Eye (tissue), 1 donor: ENCODE measurements at regions not wholly inside any gene's neighbourhood (a gene's known extent, or its start where the extent isn't known, plus 50 kb on each side); places are given as distances from the start of the nearest gene placed in this dataset.

ENCODE experiments used
- DNase-seq: peaks from one replicate; pipeline ENCODE4 v3.0.0-alpha.2; 2015

GRCh38 chr10:20963721-20964595, 66.8 kb upstream of the NEBL start:
- no peak for DNase-seq

- peak; percentile 27 for DNase-seq
These were observed 65.9 kb upstream of the NEBL start for GRCh38 chr10:20963056-20963455.

- no peak for DNase-seq
These were observed 65.1 kb upstream of the NEBL start for GRCh38 chr10:20962165-20962564.

- DNase-seq: no peak
These were observed 62.1 kb upstream of the NEBL start for GRCh38 chr10:20959242-20959641.

- DNase-seq: no peak
These were observed 61.7 kb upstream of the NEBL start for GRCh38 chr10:20958764-20959163.

- DNase-seq: peak; percentile 13
These were observed 61.1 kb upstream of the NEBL start for GRCh38 chr10:20958225-20958624.

- DNase-seq: no peak
These were observed 60.6 kb upstream of the NEBL start for GRCh38 chr10:20957744-20958143.

GRCh38 chr10:20956843-20957242, 59.7 kb upstream of the NEBL start:
- DNase-seq: peak; percentile 75

GRCh38 chr10:20955355-20955893, 58.3 kb upstream of the NEBL start:
- DNase-seq: no peak

GRCh38 chr10:20954519-20954918, 57.4 kb upstream of the NEBL start:
- no peak for DNase-seq

GRCh38 chr10:20953120-20953519, 56.0 kb upstream of the NEBL start:
- no peak for DNase-seq

GRCh38 chr10:20949967-20950366, 52.9 kb upstream of the NEBL start:
- no peak for DNase-seq

GRCh38 chr10:20948686-20949327, 51.7 kb upstream of the NEBL start:
- no peak for DNase-seq
